Osteoblast (primary cell): ENCODE measurements at regions not wholly inside any gene's neighbourhood (a gene's known extent, or its start where the extent isn't known, plus 50 kb on each side); places are given as distances from the start of the nearest gene placed in this dataset.

ENCODE experiments used
- DNase-seq: peaks from one replicate; pipeline ENCODE4 v3.0.0; 2011; ENCODE audit warnings: low spot score, mixed read lengths; ENCODE audit not compliant: insufficient read length; ENCODE audit errors: missing footprints
- H2AFZ ChIP-seq: 2 replicates; pipeline ENCODE4 v1.6.0; 2011; ENCODE audit warnings: mild to moderate bottlenecking, low read length
- H3K27ac ChIP-seq: 2 replicates; pipeline ENCODE4 v1.5.1; 2011; ENCODE audit warnings: mild to moderate bottlenecking, low read depth, low read length, moderate library complexity
- H3K27me3 ChIP-seq: 2 replicates; pipeline ENCODE4 v1.6.0; 2012; ENCODE audit warnings: mild to moderate bottlenecking, control low read depth, inconsistent platforms, low read length, moderate library complexity; ENCODE audit not compliant: insufficient read depth
- H3K36me3 ChIP-seq: 2 replicates; pipeline ENCODE4 v1.5.1; 2011; ENCODE audit warnings: mild to moderate bottlenecking, low read length, control low read depth, moderate library complexity; ENCODE audit not compliant: insufficient read depth
- H3K4me1 ChIP-seq: 2 replicates; pipeline ENCODE4 v1.5.1; 2011; ENCODE audit warnings: mild to moderate bottlenecking, low read length, control low read depth, moderate library complexity; ENCODE audit not compliant: insufficient read depth
- H3K4me2 ChIP-seq: 2 replicates; pipeline ENCODE4 v1.6.0; 2011; ENCODE audit warnings: mild to moderate bottlenecking, low read length; ENCODE audit not compliant: insufficient read depth
- H3K4me3 ChIP-seq: fragments of 200-600 bp; sonication (generic); 3 replicates; pipeline ENCODE4 v1.5.1; 2012; ENCODE audit warnings: mild to moderate bottlenecking, low read length, inconsistent platforms; ENCODE audit not compliant: insufficient read depth
- H3K79me2 ChIP-seq: 2 replicates; pipeline ENCODE4 v1.6.0; 2012; ENCODE audit warnings: mild to moderate bottlenecking, low read length, control low read depth, inconsistent platforms; ENCODE audit not compliant: insufficient read depth
- H3K9me3 ChIP-seq: 2 replicates; pipeline ENCODE4 v1.5.1; 2011; ENCODE audit warnings: low read depth, low read length, control low read depth
- H4K20me1 ChIP-seq: 2 replicates; pipeline ENCODE4 v1.6.0; 2012; ENCODE audit warnings: mild to moderate bottlenecking, low read length, control low read depth; ENCODE audit not compliant: insufficient read depth
- CTCF ChIP-seq: IDR thresholded peaks from 2 replicates; pipeline ENCODE4 v1.5.1; 2011; ENCODE audit warnings: mild to moderate bottlenecking, low read depth, low read length, moderate library complexity; ENCODE audit errors: extremely low read depth

GRCh38 chr18:39527465-39527864, 1961.9 kb upstream of the CELF4 start:
- H3K4me2 ChIP-seq: no peak overlapping the region
- H4K20me1 ChIP-seq: no peaks in the 10 kb centered on the region
- H3K27me3 ChIP-seq: no peaks in the 10 kb centered on the region
- no peaks in the 10 kb centered on the region for H3K36me3 ChIP-seq
- no peaks in the 10 kb centered on the region for H3K4me1 ChIP-seq
- DNase-seq: no peak
- no peak overlapping the region for H2AFZ ChIP-seq
- no peak overlapping the region for H3K27ac ChIP-seq
- no peak overlapping the region for H3K4me3 ChIP-seq
- no peaks in the 10 kb centered on the region for H3K9me3 ChIP-seq
- H3K79me2 ChIP-seq: no peaks in the 10 kb centered on the region
- no peak for TF ChIP-seq CTCF

GRCh38 chr18:39524370-39524769, 1958.8 kb upstream of the CELF4 start:
- no peaks in the 10 kb centered on the region for H3K27me3 ChIP-seq

GRCh38 chr18:39523281-39523680, 1957.7 kb upstream of the CELF4 start:
- Histone ChIP-seq H3K27me3 (no peaks in the 10 kb centered on the region), H3K4me1 (no peaks in the 10 kb centered on the region)
- TF ChIP-seq CTCF: no peak

More at GRCh38 chr18:39524370-39524769, 1958.8 kb upstream of the CELF4 start:
- no peak overlapping the region for H3K27ac ChIP-seq
- H3K4me3 ChIP-seq: no peak overlapping the region
- H3K79me2 ChIP-seq: no peaks in the 10 kb centered on the region
- no peak for TF ChIP-seq CTCF
- no peak overlapping the region for H3K4me2 ChIP-seq
- DNase-seq: no peak
- no peaks in the 10 kb centered on the region for H3K36me3 ChIP-seq
- H3K4me1 ChIP-seq: no peaks in the 10 kb centered on the region
- no peak overlapping the region for H2AFZ ChIP-seq
- no peaks in the 10 kb centered on the region for H4K20me1 ChIP-seq
- no peaks in the 10 kb centered on the region for H3K9me3 ChIP-seq

GRCh38 chr18:39521164-39521563, 1955.6 kb upstream of the CELF4 start:
- DNase-seq: no peak
- Histone ChIP-seq H4K20me1 (no peaks in the 10 kb centered on the region), H3K4me1 (no peaks in the 10 kb centered on the region), H2AFZ (no peak overlapping the region), H3K4me2 (no peak overlapping the region), H3K4me3 (no peak overlapping the region), H3K27ac (no peak overlapping the region), H3K36me3 (no peaks in the 10 kb centered on the region), H3K27me3 (no peaks in the 10 kb centered on the region), H3K79me2 (no peaks in the 10 kb centered on the region), H3K9me3 (no peaks in the 10 kb centered on the region)
- no peak for TF ChIP-seq CTCF

More at GRCh38 chr18:39523281-39523680, 1957.7 kb upstream of the CELF4 start:
- Histone ChIP-seq H3K4me3 (no peak overlapping the region), H3K79me2 (no peaks in the 10 kb centered on the region), H4K20me1 (no peaks in the 10 kb centered on the region), H3K36me3 (no peaks in the 10 kb centered on the region), H3K4me2 (no peak overlapping the region), H3K9me3 (no peaks in the 10 kb centered on the region), H3K27ac (no peak overlapping the region), H2AFZ (no peak overlapping the region)
- no peak for DNase-seq
